ENCODE measurements at regions not wholly inside any gene's neighbourhood (a gene's known extent, or its start where the extent isn't known, plus 50 kb on each side); places are given as distances from the start of the nearest gene placed in this dataset.
"Not testable (repeated sequence)": the region's sequence is repeated elsewhere in the genome, so short reads cannot be mapped to it uniquely, and the experiment has no call there.

DNA sequence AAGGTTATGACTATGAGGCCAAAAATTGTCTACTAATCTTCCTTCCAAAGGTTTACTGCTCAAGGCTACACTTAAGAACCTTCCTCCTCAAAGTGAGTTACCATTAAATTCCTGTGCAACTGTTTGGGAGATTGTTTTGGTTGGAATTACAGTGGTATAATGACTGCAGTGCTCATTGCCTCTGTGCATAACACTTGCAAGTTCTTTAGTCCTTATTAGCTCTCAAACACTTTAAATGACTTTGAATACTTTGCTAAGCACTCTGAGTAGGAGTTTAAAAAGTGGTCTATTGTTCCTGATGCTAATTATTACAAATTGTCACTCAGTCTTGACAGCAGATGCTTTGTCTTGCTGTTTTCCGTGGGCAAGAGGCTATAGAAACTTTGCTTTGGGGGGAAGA lies 422.8 kb upstream of the PABPC4L start:
- TF ChIP-seq, protein P1, sequence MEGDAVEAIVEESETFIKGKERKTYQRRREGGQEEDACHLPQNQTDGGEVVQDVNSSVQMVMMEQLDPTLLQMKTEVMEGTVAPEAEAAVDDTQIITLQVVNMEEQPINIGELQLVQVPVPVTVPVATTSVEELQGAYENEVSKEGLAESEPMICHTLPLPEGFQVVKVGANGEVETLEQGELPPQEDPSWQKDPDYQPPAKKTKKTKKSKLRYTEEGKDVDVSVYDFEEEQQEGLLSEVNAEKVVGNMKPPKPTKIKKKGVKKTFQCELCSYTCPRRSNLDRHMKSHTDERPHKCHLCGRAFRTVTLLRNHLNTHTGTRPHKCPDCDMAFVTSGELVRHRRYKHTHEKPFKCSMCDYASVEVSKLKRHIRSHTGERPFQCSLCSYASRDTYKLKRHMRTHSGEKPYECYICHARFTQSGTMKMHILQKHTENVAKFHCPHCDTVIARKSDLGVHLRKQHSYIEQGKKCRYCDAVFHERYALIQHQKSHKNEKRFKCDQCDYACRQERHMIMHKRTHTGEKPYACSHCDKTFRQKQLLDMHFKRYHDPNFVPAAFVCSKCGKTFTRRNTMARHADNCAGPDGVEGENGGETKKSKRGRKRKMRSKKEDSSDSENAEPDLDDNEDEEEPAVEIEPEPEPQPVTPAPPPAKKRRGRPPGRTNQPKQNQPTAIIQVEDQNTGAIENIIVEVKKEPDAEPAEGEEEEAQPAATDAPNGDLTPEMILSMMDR (IDR thresholded peaks at IDR 0.05; ENCODE audit: low read depth, low read length) = no peak
- no peaks in the 10 kb centered on the region for H3K4me1 ChIP-seq
- H3K4me3 ChIP-seq (ENCODE audit: low read depth, low read length) = no peak overlapping the region
- H3K36me3 ChIP-seq = no peaks in the 10 kb centered on the region
- no peaks in the 10 kb centered on the region for H3K27me3 ChIP-seq
- DNase-seq = no peak
- no peaks in the 10 kb centered on the region for H3K9me3 ChIP-seq

DNA sequence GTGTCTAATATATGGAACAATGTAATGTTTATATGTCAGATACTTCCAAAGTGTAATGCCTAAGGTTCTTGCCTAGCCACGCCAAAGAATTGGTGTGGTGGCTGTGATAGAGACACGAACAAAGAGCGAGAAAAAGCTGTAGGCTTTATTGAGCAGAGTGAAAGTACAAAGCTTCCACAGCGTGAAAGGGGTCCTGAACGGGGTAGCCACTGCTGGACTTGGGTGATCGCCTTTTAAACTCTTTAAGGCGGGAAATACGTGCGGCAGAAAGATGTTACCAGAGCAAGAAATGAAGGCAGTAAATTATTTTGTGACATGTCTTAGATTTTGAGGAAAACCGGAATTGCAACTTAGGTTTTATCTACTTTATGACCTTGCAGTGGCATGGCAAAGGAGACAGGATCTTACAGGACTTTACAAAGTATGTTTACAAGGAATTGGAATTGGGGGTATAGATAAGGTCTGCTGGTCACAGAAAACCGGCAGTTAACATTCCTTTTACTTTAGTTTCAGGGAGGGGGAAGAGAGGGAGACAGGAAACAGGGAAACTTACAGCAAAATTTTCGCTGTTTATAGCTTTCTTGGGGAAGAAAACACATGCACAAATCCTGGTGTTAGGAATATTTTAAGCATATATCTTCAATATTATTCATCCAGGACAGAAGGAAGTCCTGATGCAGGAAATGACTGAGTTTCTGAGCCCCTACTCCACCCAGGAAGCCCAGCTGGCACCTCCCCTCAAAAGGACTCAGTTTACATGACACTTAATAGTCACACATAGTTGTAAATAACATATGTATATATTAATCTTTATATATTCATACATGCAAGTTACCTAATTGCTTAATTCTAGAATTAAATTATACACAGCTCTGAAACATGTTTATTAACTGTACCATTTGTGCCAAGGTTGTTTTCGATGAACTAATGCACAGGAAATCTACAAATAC lies 421.3 kb upstream of the PABPC4L start:
- DNase-seq; H3K4me1 ChIP-seq; H3K27me3 ChIP-seq; H3K36me3 ChIP-seq; H3K4me3 ChIP-seq (ENCODE audit: low read depth, low read length); H3K9me3 ChIP-seq: not testable (repeated sequence)

DNA sequence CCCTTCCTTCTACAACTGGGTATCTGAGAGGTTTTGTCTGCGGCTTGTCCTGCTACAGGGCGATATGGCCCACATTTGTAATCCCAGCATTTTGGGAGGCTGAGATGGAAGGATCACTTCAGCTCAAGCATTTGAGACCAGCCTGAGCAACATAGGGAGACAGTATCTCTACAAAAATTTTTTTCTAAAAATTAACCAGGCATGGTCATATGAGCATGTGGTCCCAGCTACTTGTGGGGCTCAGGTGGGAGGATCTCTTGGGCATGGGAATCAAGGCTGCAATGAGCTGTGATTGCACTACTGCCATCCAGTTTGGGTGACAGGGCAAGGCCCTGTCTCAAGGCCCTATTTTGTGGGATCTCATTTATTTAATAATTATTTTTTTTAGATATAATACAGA lies 420.6 kb upstream of the PABPC4L start:
- no peak overlapping the region for H3K4me3 ChIP-seq (ENCODE audit: low read depth, low read length)
- H3K9me3 ChIP-seq = no peaks in the 10 kb centered on the region
- H3K27me3 ChIP-seq = no peaks in the 10 kb centered on the region
- no peaks in the 10 kb centered on the region for H3K36me3 ChIP-seq
- TF ChIP-seq, protein P1 (IDR thresholded peaks at IDR 0.05; ENCODE audit: low read depth, low read length) = no peak
- DNase-seq = no peak
- H3K4me1 ChIP-seq = no peaks in the 10 kb centered on the region

DNA sequence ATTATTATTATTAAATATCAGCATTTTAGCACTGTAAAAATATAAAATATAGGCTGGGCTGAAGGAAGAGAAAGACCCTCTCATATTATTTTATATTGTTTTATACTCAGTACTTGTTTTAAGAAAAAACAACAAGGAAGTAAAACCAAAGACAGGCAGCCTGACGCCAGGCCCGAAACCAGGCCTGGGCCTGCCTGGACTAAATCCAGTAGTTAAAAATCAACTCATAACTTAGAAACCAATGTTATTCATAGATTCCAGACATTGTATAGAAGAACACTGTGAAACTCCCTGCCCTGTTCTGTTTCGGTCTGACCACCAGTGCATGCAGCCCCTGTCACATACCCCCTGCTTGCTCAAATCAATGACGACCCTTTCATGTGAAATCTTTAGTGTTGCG lies 420.1 kb upstream of the PABPC4L start:
- H3K9me3 ChIP-seq; H3K4me3 ChIP-seq (ENCODE audit: low read depth, low read length); DNase-seq; H3K4me1 ChIP-seq; H3K36me3 ChIP-seq; H3K27me3 ChIP-seq: not testable (repeated sequence)

DNA sequence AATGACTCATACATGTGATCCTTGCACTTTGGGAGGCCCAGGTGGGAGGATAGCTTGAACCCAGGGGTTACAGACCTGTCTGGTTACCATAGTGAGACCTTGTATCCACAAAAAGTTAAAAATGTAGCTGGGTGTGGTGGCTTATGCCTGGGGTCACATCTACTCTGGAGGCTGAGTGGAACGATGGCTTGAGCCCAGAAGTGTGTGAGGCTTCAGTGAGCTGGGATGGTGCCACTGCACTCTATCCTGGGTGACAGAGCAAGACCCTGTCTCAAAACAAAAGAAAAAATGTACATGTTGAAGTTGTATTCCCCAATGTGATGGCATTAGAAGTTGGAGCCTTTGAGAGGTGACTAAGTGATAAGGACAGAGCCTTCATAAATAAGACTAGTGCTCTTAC lies 409.4 kb upstream of the PABPC4L start:
- no peak for DNase-seq
- Histone ChIP-seq H3K36me3 (no peaks in the 10 kb centered on the region), H3K4me1 (no peaks in the 10 kb centered on the region), H3K27me3 (no peaks in the 10 kb centered on the region), H3K4me3 (ENCODE audit: low read depth, low read length) (no peak overlapping the region), H3K9me3 (no peaks in the 10 kb centered on the region)
- TF ChIP-seq, protein P1 (IDR thresholded peaks at IDR 0.05; ENCODE audit: low read depth, low read length) = no peak

DNA sequence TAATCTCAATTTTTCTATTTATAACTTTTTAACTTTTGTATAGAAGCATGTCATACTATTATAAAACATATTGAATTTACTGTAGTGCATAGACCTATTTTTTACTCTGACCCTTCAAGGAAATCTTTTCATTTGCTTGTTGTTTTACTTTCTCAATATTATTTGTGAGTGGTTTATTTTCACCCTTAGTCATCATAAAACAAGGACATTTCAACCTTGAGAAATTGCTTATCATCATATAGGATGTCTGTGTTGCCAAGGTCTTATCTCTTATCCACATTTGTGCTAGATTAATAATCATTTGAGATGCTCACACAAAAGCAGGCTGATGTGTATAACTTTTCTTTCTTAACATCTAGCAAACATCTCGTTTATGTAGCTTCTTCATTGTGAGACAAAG lies 408.6 kb upstream of the PABPC4L start:
- Histone ChIP-seq H3K4me1 (no peaks in the 10 kb centered on the region), H3K27me3 (no peaks in the 10 kb centered on the region), H3K4me3 (ENCODE audit: low read depth, low read length) (no peak overlapping the region), H3K9me3 (no peaks in the 10 kb centered on the region), H3K36me3 (no peaks in the 10 kb centered on the region)
- TF ChIP-seq, protein P1 (IDR thresholded peaks at IDR 0.05; ENCODE audit: low read depth, low read length) = no peak
- no peak for DNase-seq

DNA sequence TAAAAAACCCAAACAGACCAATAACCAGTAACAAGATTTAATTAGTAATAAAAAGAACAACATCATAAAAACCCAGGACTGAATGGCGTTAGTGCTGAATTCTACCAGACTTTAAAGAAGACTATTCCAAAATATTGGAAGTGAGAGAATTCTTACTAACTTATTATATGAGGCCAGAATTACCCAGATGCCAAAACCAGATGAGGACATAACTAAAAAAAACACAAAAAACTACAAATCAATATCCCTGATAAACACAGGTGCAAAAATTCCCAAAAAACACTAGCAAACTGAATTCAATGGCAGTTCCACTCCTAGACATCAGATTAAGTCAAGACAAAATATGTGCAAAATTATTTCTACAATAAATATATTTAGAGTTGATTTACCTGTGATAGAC lies 400.1 kb upstream of the PABPC4L start:
- TF ChIP-seq, protein P1 (IDR thresholded peaks at IDR 0.05; ENCODE audit: low read depth, low read length) = no peak
- no peaks in the 10 kb centered on the region for H3K36me3 ChIP-seq
- DNase-seq = no peak
- no peaks in the 10 kb centered on the region for H3K4me1 ChIP-seq
- H3K27me3 ChIP-seq = no peaks in the 10 kb centered on the region
- no peak overlapping the region for H3K4me3 ChIP-seq (ENCODE audit: low read depth, low read length)
- no peaks in the 10 kb centered on the region for H3K9me3 ChIP-seq

Data from BE2C (cell line).